Hepatocyte (in vitro differentiated cells): ENCODE measurements at regions not wholly inside any gene's neighbourhood (a gene's known extent, or its start where the extent isn't known, plus 50 kb on each side); places are given as distances from the start of the nearest gene placed in this dataset.

Source experiments
- DNase-seq: peaks from one replicate; pipeline ENCODE4 v3.0.0-alpha.2; 2016; ENCODE audit warnings: low spot score
- H2AFZ ChIP-seq: fragments of 200-600 bp; sonication (generic); 2 replicates; pipeline ENCODE4 v1.6.0; 2016; ENCODE audit warnings: antibody characterized with exemption, mild to moderate bottlenecking
- H3K27ac ChIP-seq: fragments of 200-600 bp; sonication (generic); 2 replicates; pipeline ENCODE4 v1.5.1; 2016; ENCODE audit warnings: mild to moderate bottlenecking
- H3K27me3 ChIP-seq: fragments of 200-600 bp; sonication (generic); 2 replicates; pipeline ENCODE4 v1.6.1; 2016
- H3K36me3 ChIP-seq: fragments of 200-600 bp; sonication (generic); replicated peaks from 2 replicates; pipeline ENCODE4 v1.5.1; 2016; ENCODE audit warnings: low read depth; ENCODE audit not compliant: insufficient read depth
- H3K4me1 ChIP-seq: fragments of 200-600 bp; sonication (generic); 2 replicates; pipeline ENCODE4 v1.5.1; 2016; ENCODE audit warnings: mild to moderate bottlenecking, moderate library complexity; ENCODE audit not compliant: insufficient read depth
- H3K4me2 ChIP-seq: fragments of 200-600 bp; sonication (generic); 2 replicates; pipeline ENCODE4 v1.6.0; 2016
- H3K4me3 ChIP-seq: fragments of 200-600 bp; sonication (generic); 2 replicates; pipeline ENCODE4 v1.5.1; 2016; ENCODE audit warnings: mild to moderate bottlenecking
- H3K79me2 ChIP-seq: fragments of 200-600 bp; sonication (generic); 2 replicates; pipeline ENCODE4 v1.6.0; 2017; ENCODE audit warnings: mild to moderate bottlenecking
- H3K9me2 ChIP-seq: fragments of 200-600 bp; sonication (generic); replicated peaks from 2 replicates; pipeline ENCODE4 v1.6.0; 2017; ENCODE audit warnings: mild to moderate bottlenecking; ENCODE audit not compliant: insufficient read depth
- H3K9me3 ChIP-seq: fragments of 200-600 bp; sonication (generic); 2 replicates; pipeline ENCODE4 v1.5.1; 2016; ENCODE audit warnings: low read depth, mild to moderate bottlenecking
- H4K20me1 ChIP-seq: fragments of 200-600 bp; sonication (generic); 2 replicates; pipeline ENCODE4 v1.6.0; 2016; ENCODE audit warnings: mild to moderate bottlenecking; ENCODE audit not compliant: insufficient read depth, poor library complexity, severe bottlenecking
- EZH2 ChIP-seq: fragments of 200-600 bp; sonication (generic); IDR thresholded peaks from 2 replicates; pipeline ENCODE4 v1.6.1; 2016; ENCODE audit warnings: antibody characterized with exemption, mild to moderate bottlenecking, borderline replicate concordance
- EZH2phosphoT487 ChIP-seq: fragments of 200-600 bp; sonication (generic); IDR thresholded peaks from one replicate; pipeline ENCODE4 v1.6.1; 2018; ENCODE audit warnings: antibody characterized with exemption, mild to moderate bottlenecking, low read depth, moderate library complexity; ENCODE audit not compliant: unreplicated experiment, severe bottlenecking
- WGBS: methylation state at CpG from one replicate; pipeline ENCODE4 v1.1.6; 2016; ENCODE audit warnings: low lambda C conversion rate; ENCODE audit errors: missing lambda C conversion rate; 5-methylcytosine and 5-hydroxymethylcytosine counted together
- TF ChIP-seq, protein P1 (sequence below): fragments of 200-600 bp; sonication (generic); IDR thresholded peaks from 2 replicates; pipeline ENCODE4 v1.5.1; 2016; ENCODE audit warnings: antibody characterized with exemption, mild to moderate bottlenecking; ENCODE audit not compliant: poor library complexity

GRCh38 chr15:95850837-95851236 is 479.7 kb upstream of the NR2F2 start:
- WGBS, result 98% methylated on average over 2 of the region's 2 CpGs
- DNase-seq, result no peak
- Histone ChIP-seq H3K27me3 (no peaks in the 10 kb centered on the region), H3K4me3 (no peak overlapping the region), H2AFZ (no peak overlapping the region), H3K4me2 (no peak overlapping the region), H3K36me3 (no peaks in the 10 kb centered on the region), H3K9me2 (no peaks in the 10 kb centered on the region), H3K27ac (no peak overlapping the region), H4K20me1 (no peaks in the 10 kb centered on the region), H3K79me2 (no peaks in the 10 kb centered on the region), H3K4me1 (peaks cover 4% of the 10 kb centered on the region), H3K9me3 (no peaks in the 10 kb centered on the region)
- TF ChIP-seq EZH2phosphoT487 (no peak), EZH2 (no peak)
- TF ChIP-seq, protein P1, sequence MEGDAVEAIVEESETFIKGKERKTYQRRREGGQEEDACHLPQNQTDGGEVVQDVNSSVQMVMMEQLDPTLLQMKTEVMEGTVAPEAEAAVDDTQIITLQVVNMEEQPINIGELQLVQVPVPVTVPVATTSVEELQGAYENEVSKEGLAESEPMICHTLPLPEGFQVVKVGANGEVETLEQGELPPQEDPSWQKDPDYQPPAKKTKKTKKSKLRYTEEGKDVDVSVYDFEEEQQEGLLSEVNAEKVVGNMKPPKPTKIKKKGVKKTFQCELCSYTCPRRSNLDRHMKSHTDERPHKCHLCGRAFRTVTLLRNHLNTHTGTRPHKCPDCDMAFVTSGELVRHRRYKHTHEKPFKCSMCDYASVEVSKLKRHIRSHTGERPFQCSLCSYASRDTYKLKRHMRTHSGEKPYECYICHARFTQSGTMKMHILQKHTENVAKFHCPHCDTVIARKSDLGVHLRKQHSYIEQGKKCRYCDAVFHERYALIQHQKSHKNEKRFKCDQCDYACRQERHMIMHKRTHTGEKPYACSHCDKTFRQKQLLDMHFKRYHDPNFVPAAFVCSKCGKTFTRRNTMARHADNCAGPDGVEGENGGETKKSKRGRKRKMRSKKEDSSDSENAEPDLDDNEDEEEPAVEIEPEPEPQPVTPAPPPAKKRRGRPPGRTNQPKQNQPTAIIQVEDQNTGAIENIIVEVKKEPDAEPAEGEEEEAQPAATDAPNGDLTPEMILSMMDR, result no peak

DNA sequence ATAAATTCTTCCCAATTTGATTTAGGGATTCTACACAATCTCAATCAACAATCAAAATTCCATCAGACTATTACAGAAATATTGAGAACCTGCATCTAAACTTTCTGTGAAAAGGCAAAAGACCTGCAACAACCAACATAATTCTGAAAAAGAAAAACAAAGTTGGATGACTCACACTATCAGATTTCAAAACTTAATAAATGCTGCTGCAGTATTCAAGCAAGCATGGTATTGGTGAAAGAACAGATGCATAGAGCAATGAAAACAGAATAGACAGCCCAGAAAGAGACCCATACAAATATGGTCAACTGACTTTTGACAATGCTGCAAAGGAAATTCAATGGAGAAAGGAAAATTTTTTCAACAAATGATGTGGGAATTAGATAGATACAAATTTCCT is 477.1 kb upstream of the NR2F2 start:
- Histone ChIP-seq H3K9me2 (no peaks in the 10 kb centered on the region), H3K4me1 (no peaks in the 10 kb centered on the region), H3K4me3 (no peak overlapping the region), H3K9me3 (no peaks in the 10 kb centered on the region), H3K27me3 (no peaks in the 10 kb centered on the region), H3K4me2 (no peak overlapping the region), H3K27ac (no peak overlapping the region), H3K79me2 (no peaks in the 10 kb centered on the region), H2AFZ (no peak overlapping the region), H3K36me3 (no peaks in the 10 kb centered on the region), H4K20me1 (no peaks in the 10 kb centered on the region)
- no peak for DNase-seq
- TF ChIP-seq, protein P1, result no peak
- TF ChIP-seq EZH2 (no peak), EZH2phosphoT487 (no peak)

GRCh38 chr15:95857124-95857757 is 473.3 kb upstream of the NR2F2 start:
- Histone ChIP-seq H3K4me3 (no peak overlapping the region), H3K9me3 (no peaks in the 10 kb centered on the region), H3K27me3 (no peaks in the 10 kb centered on the region), H3K4me1 (no peaks in the 10 kb centered on the region), H4K20me1 (no peaks in the 10 kb centered on the region), H3K9me2 (no peaks in the 10 kb centered on the region), H3K27ac (no peak overlapping the region), H3K79me2 (no peaks in the 10 kb centered on the region), H2AFZ (no peak overlapping the region), H3K4me2 (no peak overlapping the region), H3K36me3 (no peaks in the 10 kb centered on the region)
- TF ChIP-seq EZH2phosphoT487 (no peak), EZH2 (no peak)
- TF ChIP-seq, protein P1, result no peak
- DNase-seq, result no peak
- 71% methylated on average over 4 of the region's 4 CpGs for WGBS

DNA sequence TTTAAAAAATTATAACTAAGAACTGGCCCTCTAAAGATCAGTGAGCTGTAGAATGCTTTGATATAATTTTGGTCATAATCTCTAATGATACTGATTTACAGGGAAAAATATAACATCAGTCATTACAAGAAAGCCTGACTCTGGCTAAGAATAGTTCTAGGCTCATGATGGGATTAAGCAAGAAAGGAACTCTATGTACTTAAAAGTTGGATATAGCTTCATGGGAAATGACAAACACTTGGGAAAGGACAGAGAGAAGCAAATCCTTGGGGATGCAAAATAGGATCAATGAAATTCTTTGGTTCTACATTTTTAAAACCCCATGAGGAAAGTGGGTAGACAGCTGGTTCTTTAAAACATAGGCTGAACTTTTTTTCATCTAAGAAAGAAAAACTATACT is 472.7 kb upstream of the NR2F2 start:
- no peak for DNase-seq
- Histone ChIP-seq H3K4me3 (no peak overlapping the region), H3K36me3 (no peaks in the 10 kb centered on the region), H3K4me2 (no peak overlapping the region), H2AFZ (no peak overlapping the region), H3K4me1 (no peaks in the 10 kb centered on the region), H3K79me2 (no peaks in the 10 kb centered on the region), H3K9me3 (no peaks in the 10 kb centered on the region), H3K9me2 (no peaks in the 10 kb centered on the region), H4K20me1 (no peaks in the 10 kb centered on the region), H3K27ac (no peak overlapping the region), H3K27me3 (no peaks in the 10 kb centered on the region)
- TF ChIP-seq EZH2, result no peak
